ENCODE measurements at regions not wholly inside any gene's neighbourhood (a gene's known extent, or its start where the extent isn't known, plus 50 kb on each side); places are given as distances from the start of the nearest gene placed in this dataset.
A peak's percentile ranks its signal among the peaks of the same experiment; 100 is the strongest.
"Not testable (repeated sequence)": the region's sequence is repeated elsewhere in the genome, so short reads cannot be mapped to it uniquely, and the experiment has no call there.

- Mint-ChIP-seq H3K27me3 (peaks cover 30 to 97% (median 37%) of the 10 kb centered on the region in 5 donors), H3K27ac (no peak overlapping the region), H3K4me3 (no peak overlapping the region), H3K9me3 (peaks cover 0 to 15% (median 2%) of the 10 kb centered on the region in 9 donors), H3K4me1 (no peaks in the 10 kb centered on the region), H3K36me3 (no peaks in the 10 kb centered on the region)
- POLR2A ChIA-PET, result interaction anchor here (0.6 kb wide), 1 partner anchor 366 kb away, joined by 3 read pairs; no protein-coding TSS in a partner anchor
- DNase-seq (no peak), ATAC-seq (no peak)
Measured at GRCh38 chr1:228546541-228547463, 59.6 kb downstream of the RNF187 start.

- DNase-seq (no peak), ATAC-seq (no peak)
- Mint-ChIP-seq H3K36me3 (no peaks in the 10 kb centered on the region), H3K27ac (no peak overlapping the region), H3K9me3 (peaks cover 0 to 21% (median 3%) of the 10 kb centered on the region in 9 donors), H3K4me3 (no peak overlapping the region), H3K27me3 (peaks cover 24 to 97% (median 35%) of the 10 kb centered on the region in 5 donors), H3K4me1 (no peaks in the 10 kb centered on the region)
- POLR2A ChIA-PET, result no interaction called here
Measured at GRCh38 chr1:228547464-228547792, 60.2 kb downstream of the RNF187 start.

GRCh38 chr1:228548788-228549187 is 61.6 kb downstream of the RNF187 start:
- Mint-ChIP-seq H3K9me3 (peaks cover 0 to 21% (median 3%) of the 10 kb centered on the region in 9 donors), H3K27me3 (peaks cover 18 to 92% (median 29%) of the 10 kb centered on the region in 5 donors), H3K36me3 (no peaks in the 10 kb centered on the region), H3K4me3 (no peak overlapping the region), H3K27ac (no peak overlapping the region), H3K4me1 (no peaks in the 10 kb centered on the region)
- POLR2A ChIA-PET, result no interaction called here
- no peak for ATAC-seq
- DNase-seq, result no peak

GRCh38 chr1:228552596-228553176 is 65.5 kb downstream of the RNF187 start:
- ATAC-seq (no peak), DNase-seq (no peak)
- Mint-ChIP-seq H3K4me3 (no peak overlapping the region), H3K9me3 (peaks cover 4 to 30% (median 15%) of the 10 kb centered on the region in 9 donors), H3K36me3 (peaks cover 0 to 5% (median 0%) of the 10 kb centered on the region in 3 donors), H3K27me3 (peaks cover 3 to 53% (median 8%) of the 10 kb centered on the region in 5 donors), H3K27ac (no peak overlapping the region), H3K4me1 (no peaks in the 10 kb centered on the region)
- POLR2A ChIA-PET, result no interaction called here

- POLR2A ChIA-PET, result no interaction called here
- Mint-ChIP-seq H3K36me3 (peaks cover 0 to 5% (median 0%) of the 10 kb centered on the region in 3 donors), H3K4me3 (no peak overlapping the region), H3K9me3 (peaks cover 4 to 25% (median 15%) of the 10 kb centered on the region in 9 donors), H3K27me3 (peaks cover 1 to 39% (median 5%) of the 10 kb centered on the region in 5 donors), H3K4me1 (peaks cover 0 to 1% (median 0%) of the 10 kb centered on the region in 4 donors), H3K27ac (no peak overlapping the region)
- DNase-seq (no peak), ATAC-seq (no peak)
Measured at GRCh38 chr1:228554107-228554506, 66.9 kb downstream of the RNF187 start.

GRCh38 chr1:228555074-228555994 is 68.2 kb downstream of the RNF187 start:
- peak in 1 of 2 donors; percentile 39 for ATAC-seq
- Mint-ChIP-seq H3K36me3 (peaks cover 0 to 5% (median 0%) of the 10 kb centered on the region in 3 donors), H3K27ac (no peak overlapping the region)

GRCh38 chr1:228556634-228557430 is 69.7 kb downstream of the RNF187 start:
- H3K27ac Mint-ChIP-seq, result peak overlapping the region in 1 of 10 donors; percentile 82
- H3K4me1 Mint-ChIP-seq, ATAC-seq, POLR2A ChIA-PET, H3K36me3 Mint-ChIP-seq: not testable (repeated sequence)
- H3K9me3 Mint-ChIP-seq, result peaks cover 4 to 23% (median 13%) of the 10 kb centered on the region in 9 donors
- DNase-seq, result peak in 5 of 10 donors; percentile 11 to 72 (median 48)
- H3K4me3 Mint-ChIP-seq, result peak overlapping the region in 1 of 10 donors; percentile 75
- H3K27me3 Mint-ChIP-seq, result peaks cover 0 to 15% (median 3%) of the 10 kb centered on the region in 5 donors

More at GRCh38 chr1:228555074-228555994, 68.2 kb downstream of the RNF187 start:
- peaks cover 4 to 25% (median 15%) of the 10 kb centered on the region in 9 donors for H3K9me3 Mint-ChIP-seq
- peak in 9 of 10 donors; percentile 6 to 60 (median 31) for DNase-seq
- H3K27me3 Mint-ChIP-seq, result peaks cover 0 to 26% (median 5%) of the 10 kb centered on the region in 5 donors
- H3K4me3 Mint-ChIP-seq, result peak overlapping the region in 2 of 10 donors; percentile 52 to 67
- H3K4me1 Mint-ChIP-seq, result peaks cover 0 to 1% (median 0%) of the 10 kb centered on the region in 4 donors
- POLR2A ChIA-PET, result no interaction called here

Data from naive thymus-derived CD8-positive, alpha-beta T cell (primary cell).